ENCODE measurements at regions not wholly inside any gene's neighbourhood (a gene's known extent, or its start where the extent isn't known, plus 50 kb on each side); places are given as distances from the start of the nearest gene placed in this dataset.

DNA sequence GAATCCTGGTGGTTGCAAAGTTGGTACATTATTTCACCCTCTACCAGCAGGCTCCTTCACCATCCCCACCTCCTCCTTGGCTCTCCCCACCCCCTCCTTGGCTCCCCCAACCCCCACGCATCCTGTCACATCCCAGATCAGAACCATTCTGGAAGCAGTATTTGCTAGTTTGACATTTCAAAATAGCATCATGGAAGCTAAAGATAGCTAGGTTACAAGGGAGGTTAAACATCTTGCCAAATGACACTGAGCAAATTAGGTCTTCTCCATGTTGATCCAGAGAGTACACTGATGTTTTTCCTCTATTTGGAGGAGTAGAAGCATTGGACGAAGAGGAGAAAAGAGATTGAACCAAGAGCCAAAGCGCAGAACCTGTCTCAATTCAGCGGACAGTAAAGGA is 158.9 kb upstream of the FGGY start:
- Histone ChIP-seq H3K36me3 (ENCODE audit: insufficient read depth, low read length) (no peaks in the 10 kb centered on the region), H3K9me3 (ENCODE audit: low read depth, low read length) (no peaks in the 10 kb centered on the region), H3K27ac (ENCODE audit: low read depth, low read length) (peak overlapping the region; percentile 58), H3K27me3 (ENCODE audit: insufficient read depth, low read length) (no peaks in the 10 kb centered on the region), H3K4me1 (ENCODE audit: insufficient read depth, low read length) (peaks cover 43% of the 10 kb centered on the region), H3K4me2 (ENCODE audit: insufficient read depth, low read length) (no peak overlapping the region), H2AFZ (ENCODE audit: low read length) (peak overlapping the region; percentile 14), H3K4me3 (ENCODE audit: insufficient read depth, low read length) (no peak overlapping the region), H4K20me1 (ENCODE audit: insufficient read depth, low read length) (no peaks in the 10 kb centered on the region), H3K79me2 (ENCODE audit: insufficient read depth, low read length) (no peaks in the 10 kb centered on the region)
- TF ChIP-seq, protein P1, sequence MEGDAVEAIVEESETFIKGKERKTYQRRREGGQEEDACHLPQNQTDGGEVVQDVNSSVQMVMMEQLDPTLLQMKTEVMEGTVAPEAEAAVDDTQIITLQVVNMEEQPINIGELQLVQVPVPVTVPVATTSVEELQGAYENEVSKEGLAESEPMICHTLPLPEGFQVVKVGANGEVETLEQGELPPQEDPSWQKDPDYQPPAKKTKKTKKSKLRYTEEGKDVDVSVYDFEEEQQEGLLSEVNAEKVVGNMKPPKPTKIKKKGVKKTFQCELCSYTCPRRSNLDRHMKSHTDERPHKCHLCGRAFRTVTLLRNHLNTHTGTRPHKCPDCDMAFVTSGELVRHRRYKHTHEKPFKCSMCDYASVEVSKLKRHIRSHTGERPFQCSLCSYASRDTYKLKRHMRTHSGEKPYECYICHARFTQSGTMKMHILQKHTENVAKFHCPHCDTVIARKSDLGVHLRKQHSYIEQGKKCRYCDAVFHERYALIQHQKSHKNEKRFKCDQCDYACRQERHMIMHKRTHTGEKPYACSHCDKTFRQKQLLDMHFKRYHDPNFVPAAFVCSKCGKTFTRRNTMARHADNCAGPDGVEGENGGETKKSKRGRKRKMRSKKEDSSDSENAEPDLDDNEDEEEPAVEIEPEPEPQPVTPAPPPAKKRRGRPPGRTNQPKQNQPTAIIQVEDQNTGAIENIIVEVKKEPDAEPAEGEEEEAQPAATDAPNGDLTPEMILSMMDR (IDR thresholded peaks at IDR 0.05; ENCODE audit: extremely low read depth, low read depth, low read length) = no peak
- no peak for DNase-seq (ENCODE audit: insufficient read length, low spot score, missing footprints)

DNA sequence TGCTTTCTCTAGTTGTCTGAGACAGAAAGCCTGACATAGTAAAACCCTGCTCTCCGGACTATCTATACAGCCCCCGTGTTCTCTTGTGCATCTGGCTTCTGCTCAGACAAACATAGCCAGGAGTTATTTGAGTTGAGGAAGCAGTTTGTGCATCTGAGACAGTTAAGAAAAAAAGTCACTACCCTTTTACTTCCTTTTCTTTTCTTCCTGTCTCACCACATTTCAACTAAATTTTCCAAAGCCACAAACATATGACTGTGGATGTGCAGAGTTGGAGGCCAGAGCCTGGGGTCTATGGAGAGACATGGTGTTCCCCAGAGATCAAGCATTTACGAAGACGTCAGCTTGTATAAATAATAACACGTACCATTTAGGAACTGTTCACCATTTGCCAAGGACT is 158.5 kb upstream of the FGGY start:
- no peak overlapping the region for H3K4me2 ChIP-seq (ENCODE audit: insufficient read depth, low read length)

DNA sequence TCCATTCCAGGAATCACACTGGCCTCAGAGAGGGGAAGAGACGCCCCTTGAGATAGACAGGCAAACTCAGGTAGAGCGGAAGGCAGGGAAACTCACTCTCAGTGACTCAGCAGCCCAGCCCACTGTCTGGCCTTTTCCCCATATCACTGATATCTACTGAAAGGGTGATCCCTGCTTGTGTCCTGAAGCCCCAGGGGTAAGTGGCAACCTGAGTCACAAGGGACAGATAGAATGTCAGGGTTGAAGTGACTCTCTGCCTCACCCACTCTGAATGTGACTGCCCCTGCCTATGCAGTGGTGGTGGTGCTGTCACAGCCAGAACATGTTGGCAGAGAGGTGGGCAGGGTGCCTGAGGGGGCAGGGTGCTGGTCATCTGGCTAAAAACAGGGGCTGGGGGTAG is 157.5 kb upstream of the FGGY start:
- Histone ChIP-seq H3K27me3 (ENCODE audit: insufficient read depth, low read length) (no peaks in the 10 kb centered on the region), H3K27ac (ENCODE audit: low read depth, low read length) (no peak overlapping the region), H3K4me2 (ENCODE audit: insufficient read depth, low read length) (no peak overlapping the region), H3K4me3 (ENCODE audit: insufficient read depth, low read length) (no peak overlapping the region), H3K79me2 (ENCODE audit: insufficient read depth, low read length) (no peaks in the 10 kb centered on the region), H4K20me1 (ENCODE audit: insufficient read depth, low read length) (no peaks in the 10 kb centered on the region), H2AFZ (ENCODE audit: low read length) (no peak overlapping the region), H3K36me3 (ENCODE audit: insufficient read depth, low read length) (no peaks in the 10 kb centered on the region), H3K4me1 (ENCODE audit: insufficient read depth, low read length) (peaks cover 57% of the 10 kb centered on the region), H3K9me3 (ENCODE audit: low read depth, low read length) (no peaks in the 10 kb centered on the region)
- DNase-seq (ENCODE audit: insufficient read length, low spot score, missing footprints) = no peak
- TF ChIP-seq, protein P1 (IDR thresholded peaks at IDR 0.05; ENCODE audit: extremely low read depth, low read depth, low read length) = no peak

More for the DNA sequence above, 158.5 kb upstream of the FGGY start:
- Histone ChIP-seq H3K27ac (ENCODE audit: low read depth, low read length) (peak overlapping the region; percentile 22), H3K36me3 (ENCODE audit: insufficient read depth, low read length) (no peaks in the 10 kb centered on the region), H2AFZ (ENCODE audit: low read length) (peak overlapping the region; percentile 68), H3K4me1 (ENCODE audit: insufficient read depth, low read length) (peaks cover 47% of the 10 kb centered on the region), H3K79me2 (ENCODE audit: insufficient read depth, low read length) (no peaks in the 10 kb centered on the region), H3K9me3 (ENCODE audit: low read depth, low read length) (no peaks in the 10 kb centered on the region), H3K4me3 (ENCODE audit: insufficient read depth, low read length) (no peak overlapping the region), H3K27me3 (ENCODE audit: insufficient read depth, low read length) (no peaks in the 10 kb centered on the region), H4K20me1 (ENCODE audit: insufficient read depth, low read length) (no peaks in the 10 kb centered on the region)
- no peak for DNase-seq (ENCODE audit: insufficient read length, low spot score, missing footprints)
- TF ChIP-seq, protein P1 (IDR thresholded peaks at IDR 0.05; ENCODE audit: extremely low read depth, low read depth, low read length) = no peak

DNA sequence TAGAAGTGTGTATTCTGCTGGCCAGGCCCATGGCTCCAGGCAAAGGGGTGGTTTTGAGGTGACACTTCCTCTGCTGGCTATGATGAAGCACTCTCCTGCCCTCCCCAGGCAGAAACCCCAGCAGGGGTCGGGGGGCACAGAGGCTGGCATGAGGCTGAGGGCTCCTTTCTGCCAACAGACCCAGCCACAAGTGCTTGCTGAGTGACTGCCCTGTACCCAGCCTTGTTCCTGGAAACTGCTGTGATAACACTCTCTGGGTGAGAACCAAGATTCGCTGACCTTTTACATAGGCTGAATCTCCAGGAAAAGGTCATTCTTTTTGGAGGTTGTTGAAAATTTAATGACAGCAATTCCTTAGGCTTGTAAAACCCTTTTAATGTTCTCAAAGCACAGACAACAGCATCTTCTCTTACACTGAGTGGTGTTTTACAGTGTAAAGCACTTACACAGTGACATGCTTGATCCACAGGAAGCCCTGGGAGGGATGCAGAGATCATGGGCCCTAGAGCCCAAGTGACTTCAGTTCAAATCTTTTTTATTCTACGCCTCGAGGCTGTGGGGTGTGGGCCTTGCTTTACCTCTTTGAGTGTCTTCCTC is 155.5 kb upstream of the FGGY start:
- peak overlapping the region; percentile 50 for H2AFZ ChIP-seq (ENCODE audit: low read length)

More for the DNA sequence above, 155.5 kb upstream of the FGGY start:
- Histone ChIP-seq H3K36me3 (ENCODE audit: insufficient read depth, low read length) (no peaks in the 10 kb centered on the region), H3K79me2 (ENCODE audit: insufficient read depth, low read length) (no peaks in the 10 kb centered on the region), H3K27ac (ENCODE audit: low read depth, low read length) (no peak overlapping the region), H3K4me1 (ENCODE audit: insufficient read depth, low read length) (peaks cover 59% of the 10 kb centered on the region), H3K27me3 (ENCODE audit: insufficient read depth, low read length) (no peaks in the 10 kb centered on the region), H3K4me3 (ENCODE audit: insufficient read depth, low read length) (no peak overlapping the region), H4K20me1 (ENCODE audit: insufficient read depth, low read length) (no peaks in the 10 kb centered on the region), H3K4me2 (ENCODE audit: insufficient read depth, low read length) (no peak overlapping the region), H3K9me3 (ENCODE audit: low read depth, low read length) (no peaks in the 10 kb centered on the region)
- no peak for DNase-seq (ENCODE audit: insufficient read length, low spot score, missing footprints)
- TF ChIP-seq, protein P1 (IDR thresholded peaks at IDR 0.05; ENCODE audit: extremely low read depth, low read depth, low read length) = no peak

Measured in osteoblast (primary cell).